SIG-M5 treated with dmso at 0.1 percent for 504 hours (cell line): ENCODE measurements at regions not wholly inside any gene's neighbourhood (a gene's known extent, or its start where the extent isn't known, plus 50 kb on each side); places are given as distances from the start of the nearest gene placed in this dataset.
"Not testable (repeated sequence)": the region's sequence is repeated elsewhere in the genome, so short reads cannot be mapped to it uniquely, and the experiment has no call there.

Source experiments
- DNase-seq: peaks from one replicate; lab custom pipeline; 2025; ENCODE audit not compliant: unreplicated experiment; lab: John Stamatoyannopoulos, UW

- no peak for DNase-seq
Observed at GRCh38 chr6:63440594-63440993, 120.8 kb upstream of the LGSN start.

DNA sequence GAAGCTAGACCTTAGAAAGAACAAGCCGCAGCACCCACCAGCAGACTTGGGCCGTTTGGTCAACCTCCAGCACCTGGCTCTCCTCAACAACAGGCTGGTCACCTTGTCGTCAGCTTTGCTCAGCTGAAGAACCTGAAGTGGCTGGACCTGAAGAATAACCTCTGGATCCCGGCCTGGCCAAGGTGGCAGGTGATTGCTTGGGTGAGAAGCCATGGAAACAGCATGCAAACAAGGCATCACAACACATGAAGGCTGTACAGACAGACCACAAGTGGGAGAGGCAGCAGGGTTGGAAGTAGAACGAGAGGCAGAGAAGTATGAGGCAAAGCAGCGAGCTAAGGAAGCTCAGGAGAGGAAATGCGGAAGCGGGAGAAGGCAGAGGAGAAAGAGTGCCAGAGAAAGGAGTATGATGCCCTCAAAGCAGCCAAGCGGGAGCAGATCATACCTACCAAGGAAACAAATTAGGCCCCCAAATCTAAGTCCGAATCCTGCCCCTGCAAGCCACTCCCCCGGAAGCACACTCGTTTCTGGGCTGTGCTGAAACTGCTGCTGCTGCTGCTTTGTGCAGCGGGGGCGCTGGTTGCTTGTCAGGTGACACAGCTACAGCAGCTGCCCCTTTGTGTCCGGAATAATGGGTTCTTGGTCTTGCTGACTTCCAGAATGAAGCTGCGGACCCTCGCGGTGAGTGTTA, 121.6 kb upstream of the LGSN start:
- no peak for DNase-seq

DNA sequence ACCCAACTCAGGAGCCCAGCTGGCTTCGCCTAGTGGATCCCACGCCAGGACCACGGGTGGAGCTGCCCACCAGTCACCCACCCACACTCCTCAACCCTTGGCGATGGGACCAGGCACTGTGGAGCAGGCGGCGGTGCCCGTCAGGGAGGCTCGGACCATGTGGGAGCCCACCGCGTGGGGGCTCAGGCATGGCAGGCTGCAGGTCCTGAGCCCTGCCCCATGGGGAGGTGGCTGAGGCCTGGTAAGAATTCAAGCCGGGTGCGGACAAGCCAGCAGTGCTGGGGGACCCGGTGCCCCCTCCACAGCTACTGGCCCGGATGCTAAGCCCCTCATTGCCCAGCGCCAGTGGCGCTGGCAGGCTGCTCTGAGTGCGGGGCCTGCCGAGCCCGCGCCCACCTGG, 123.1 kb upstream of the LGSN start:
- no peak for DNase-seq

GRCh38 chr6:63444768-63445167, 125.0 kb upstream of the LGSN start:
- DNase-seq: no peak

DNA sequence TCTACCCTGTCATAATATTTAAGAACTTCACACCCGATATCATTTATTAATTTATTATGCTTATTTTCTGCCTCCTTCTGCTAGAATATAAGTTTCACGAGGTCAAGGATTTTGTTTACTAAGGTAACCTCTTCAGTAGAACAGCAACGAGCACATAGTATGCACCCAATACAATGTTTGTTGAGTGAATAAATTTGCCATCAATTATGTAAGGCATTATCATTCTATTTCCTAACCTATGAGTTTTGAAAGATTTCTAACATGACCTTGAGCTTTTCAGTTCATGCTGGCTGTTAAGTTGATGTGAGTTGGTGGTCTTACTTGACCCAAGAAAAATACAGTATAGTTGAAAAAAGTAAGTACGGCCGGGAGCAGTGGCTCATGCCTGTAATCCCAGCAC, 125.9 kb upstream of the LOC128125822 start:
- no peak for DNase-seq

- DNase-seq: no peak
Observed at GRCh38 chr6:63447134-63447533, 125.1 kb upstream of the LOC128125822 start.

GRCh38 chr6:63448229-63448628, 124.1 kb upstream of the LOC128125822 start:
- no peak for DNase-seq

GRCh38 chr6:63449714-63450113, 122.6 kb upstream of the LOC128125822 start:
- DNase-seq: no peak

GRCh38 chr6:63451238-63451637, 121.0 kb upstream of the LOC128125822 start:
- DNase-seq: no peak

GRCh38 chr6:63452125-63452524, 120.2 kb upstream of the LOC128125822 start:
- DNase-seq: peak; percentile 1

DNA sequence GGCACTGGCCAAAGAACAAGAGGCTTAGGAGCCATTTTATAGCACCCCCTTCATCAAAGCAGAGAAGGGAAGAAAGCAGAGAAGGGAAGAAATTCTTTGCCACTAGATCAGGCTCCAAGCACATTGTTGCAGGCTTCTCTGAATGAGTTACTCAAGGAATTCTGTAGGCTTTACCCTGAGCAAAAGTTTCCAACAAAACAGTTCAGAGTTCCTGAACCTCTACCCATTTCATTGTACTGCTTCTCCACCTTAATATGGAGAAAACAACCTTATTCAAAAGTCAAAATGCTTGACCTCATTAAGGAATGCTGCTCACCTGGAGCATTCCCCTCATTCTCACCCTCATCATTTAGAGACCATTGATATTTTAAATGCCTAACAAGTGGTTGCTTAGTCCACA, 115.5 kb upstream of the LOC128125822 start:
- DNase-seq: no peak

- no peak for DNase-seq
Observed at GRCh38 chr6:63458480-63459115, 113.7 kb upstream of the LOC128125822 start.

DNA sequence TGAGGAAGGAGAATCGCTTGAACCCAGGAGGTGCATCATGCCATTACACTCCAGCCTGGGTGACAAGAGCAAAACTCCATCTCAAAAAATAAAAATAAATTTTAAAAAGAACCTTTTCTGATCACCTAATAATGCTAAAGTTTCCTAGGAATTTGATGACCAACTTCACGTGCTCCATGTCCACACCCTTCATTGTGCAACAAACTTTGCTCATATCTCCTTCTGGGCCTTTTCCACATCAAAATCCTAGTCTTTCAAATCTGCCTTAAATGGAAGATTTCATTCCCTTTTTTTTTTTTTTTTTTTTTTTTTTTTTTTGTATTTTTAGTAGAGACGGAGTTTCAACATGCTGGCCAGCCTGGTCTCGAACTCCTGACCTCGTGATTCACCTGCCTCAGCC, 112.5 kb upstream of the LOC128125822 start:
- no peak for DNase-seq

- no peak for DNase-seq
Observed at GRCh38 chr6:63460971-63461370, 111.3 kb upstream of the LOC128125822 start.

GRCh38 chr6:63464060-63464459, 108.2 kb upstream of the LOC128125822 start:
- no peak for DNase-seq

DNA sequence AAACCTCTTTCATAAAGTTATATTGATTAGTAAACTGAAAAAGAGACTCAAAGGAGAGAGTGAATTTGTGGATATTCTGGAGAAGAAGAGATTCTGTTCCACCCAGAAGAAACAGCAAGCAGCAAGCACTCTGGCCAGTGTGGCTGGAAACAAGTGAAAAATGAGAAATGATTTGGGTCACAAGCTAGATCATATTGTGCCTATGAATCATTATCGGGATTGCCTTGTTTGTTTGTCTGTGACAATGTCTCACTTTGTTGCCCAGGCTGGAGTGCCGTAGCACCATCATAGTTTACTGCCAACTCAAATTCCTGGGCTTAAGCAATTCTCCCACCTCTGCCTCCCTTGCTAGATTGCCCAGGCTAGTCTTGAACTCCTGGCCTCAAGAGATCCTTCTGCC, 106.5 kb upstream of the LOC128125822 start:
- DNase-seq: no peak

DNA sequence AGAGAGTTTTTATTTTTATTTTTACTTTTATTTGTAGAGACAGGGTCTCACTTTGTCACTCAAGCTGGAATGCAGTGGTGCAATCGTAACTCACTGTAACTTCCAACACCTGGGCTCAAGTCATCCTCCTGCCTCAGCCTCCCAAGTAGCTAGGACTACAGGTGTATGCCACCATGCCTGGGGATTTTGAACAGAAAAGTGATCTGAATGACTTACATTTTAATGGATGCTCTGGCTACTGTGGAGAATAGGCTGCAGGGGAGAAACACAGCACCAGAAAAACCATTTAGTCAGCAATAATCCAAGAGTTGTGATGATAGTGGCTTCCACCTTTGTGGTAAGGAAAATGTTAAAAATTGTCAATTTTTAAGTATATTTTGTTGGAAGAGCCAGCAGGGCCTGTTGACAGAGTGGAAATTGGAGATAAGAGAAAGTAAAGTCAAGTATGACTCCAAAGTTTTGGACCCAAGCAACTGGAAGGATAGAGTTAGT, 106.0 kb upstream of the LOC128125822 start:
- DNase-seq: no peak

GRCh38 chr6:63467247-63467954, 104.9 kb upstream of the LOC128125822 start:
- DNase-seq: no peak

GRCh38 chr6:63471145-63471544, 101.1 kb upstream of the LOC128125822 start:
- DNase-seq: not testable (repeated sequence)

DNA sequence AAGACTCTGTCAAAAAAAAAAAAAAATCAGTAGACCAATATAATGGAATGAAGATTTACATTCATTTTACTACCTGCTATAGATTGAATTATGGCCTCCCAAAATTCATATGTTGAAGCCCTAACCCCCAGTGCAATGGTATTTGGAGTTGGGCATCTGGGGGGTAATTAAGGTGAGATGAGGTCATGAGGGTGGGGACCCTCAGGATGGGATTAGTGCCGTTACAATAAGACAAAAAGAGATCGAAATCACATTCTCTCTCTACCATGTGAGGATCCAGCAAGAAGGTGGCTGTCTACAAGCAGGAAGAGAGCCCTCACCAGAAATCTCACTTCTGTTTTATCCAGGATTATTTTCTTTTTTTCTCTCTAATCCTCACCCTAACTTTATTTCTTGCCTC, 100.6 kb upstream of the LOC128125822 start:
- no peak for DNase-seq

DNA sequence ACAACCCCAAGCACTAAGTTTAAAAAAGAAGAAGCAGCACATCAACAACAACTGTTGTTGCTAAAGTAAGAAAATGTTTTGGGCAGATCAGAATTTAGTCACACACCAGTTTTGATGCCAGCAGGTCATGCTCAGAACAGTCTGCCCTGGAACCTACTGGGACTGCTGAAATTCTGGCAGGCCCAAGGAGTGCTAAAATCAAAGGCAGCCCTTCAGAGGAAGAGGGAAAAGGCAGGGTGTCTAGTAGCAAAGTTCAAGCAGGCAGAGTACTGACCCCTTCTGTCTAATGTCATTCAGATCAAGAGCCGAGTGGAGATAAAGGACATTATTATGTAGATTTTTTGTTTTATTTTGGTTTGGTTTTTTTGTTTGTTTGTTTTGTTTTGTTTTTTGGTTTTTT, 96.6 kb upstream of the LOC128125822 start:
- no peak for DNase-seq

GRCh38 chr6:63476302-63476701, 96.0 kb upstream of the LOC128125822 start:
- DNase-seq: peak; percentile 16
